RWPE2 (cell line): ENCODE measurements at regions not wholly inside any gene's neighbourhood (a gene's known extent, or its start where the extent isn't known, plus 50 kb on each side); places are given as distances from the start of the nearest gene placed in this dataset.

Source experiments
- ATAC-seq: fragments of 200-7000 bp; cut with Tn5 transposase; 3 replicates; pipeline ENCODE4 v1.9.1; 2021; ENCODE audit warnings: low read depth
- DNase-seq: peaks from one replicate; pipeline ENCODE4 v3.0.0-alpha.2; 2020; ENCODE audit warnings: low spot score
- H3K27ac ChIP-seq: fragments of 450-650 bp; 2 replicates; pipeline ENCODE4 v1.5.1; 2017; ENCODE audit warnings: mild to moderate bottlenecking; ENCODE audit not compliant: poor library complexity, severe bottlenecking
- H3K27me3 ChIP-seq: fragments of 250-450 bp; sonication (Bioruptor Pico); 2 replicates; pipeline ENCODE4 v1.5.1; 2021; ENCODE audit warnings: mild to moderate bottlenecking, moderate library complexity; ENCODE audit not compliant: insufficient read depth, poor library complexity, severe bottlenecking
- H3K36me3 ChIP-seq: fragments of 250-450 bp; sonication (Bioruptor Pico); 2 replicates; pipeline ENCODE4 v1.5.1; 2020; ENCODE audit warnings: low read depth, mild to moderate bottlenecking, moderate library complexity
- H3K4me1 ChIP-seq: fragments of 250-450 bp; sonication (Bioruptor Pico); 2 replicates; pipeline ENCODE4 v1.5.1; 2021; ENCODE audit warnings: mild to moderate bottlenecking, moderate library complexity; ENCODE audit not compliant: insufficient read depth, poor library complexity, severe bottlenecking
- H3K4me3 ChIP-seq: fragments of 250-450 bp; sonication (Bioruptor Pico); 2 replicates; pipeline ENCODE4 v1.5.1; 2021; ENCODE audit warnings: mild to moderate bottlenecking, moderate library complexity; ENCODE audit not compliant: severe bottlenecking
- H3K9me3 ChIP-seq: fragments of 250-450 bp; sonication (Bioruptor Pico); 2 replicates; pipeline ENCODE4 v1.5.1; 2021; ENCODE audit warnings: mild to moderate bottlenecking, moderate library complexity; ENCODE audit not compliant: severe bottlenecking
- CTCF ChIP-seq: fragments of 450-650 bp; IDR thresholded peaks from one replicate; pipeline ENCODE4 v1.5.1; 2017; ENCODE audit warnings: mild to moderate bottlenecking, moderate library complexity; ENCODE audit not compliant: poor library complexity, severe bottlenecking

- H3K27me3 ChIP-seq: no peaks in the 10 kb centered on the region
- no peaks in the 10 kb centered on the region for H3K9me3 ChIP-seq
- no peak overlapping the region for H3K27ac ChIP-seq
- ATAC-seq (no peak), DNase-seq (no peak)
- no peaks in the 10 kb centered on the region for H3K4me1 ChIP-seq
- no peak for TF ChIP-seq CTCF
- H3K36me3 ChIP-seq: no peaks in the 10 kb centered on the region
- no peak overlapping the region for H3K4me3 ChIP-seq
Observed at GRCh38 chr6:84908304-84908904, 144.0 kb upstream of the TBX18 start.

GRCh38 chr6:84906514-84906913 is 142.1 kb upstream of the TBX18 start:
- Histone ChIP-seq H3K27me3 (no peaks in the 10 kb centered on the region), H3K4me1 (no peaks in the 10 kb centered on the region), H3K4me3 (no peak overlapping the region), H3K36me3 (no peaks in the 10 kb centered on the region), H3K27ac (no peak overlapping the region), H3K9me3 (no peaks in the 10 kb centered on the region)
- no peak for DNase-seq
- no peak for TF ChIP-seq CTCF
- ATAC-seq: no peak

GRCh38 chr6:84905823-84906222 is 141.4 kb upstream of the TBX18 start:
- Histone ChIP-seq H3K4me3 (no peak overlapping the region), H3K4me1 (no peaks in the 10 kb centered on the region), H3K27ac (no peak overlapping the region), H3K36me3 (no peaks in the 10 kb centered on the region), H3K27me3 (no peaks in the 10 kb centered on the region), H3K9me3 (no peaks in the 10 kb centered on the region)
- no peak for TF ChIP-seq CTCF
- DNase-seq (no peak), ATAC-seq (no peak)

- DNase-seq (no peak), ATAC-seq (no peak)
- Histone ChIP-seq H3K36me3 (no peaks in the 10 kb centered on the region), H3K9me3 (no peaks in the 10 kb centered on the region), H3K27me3 (no peaks in the 10 kb centered on the region), H3K4me1 (peaks cover 19% of the 10 kb centered on the region), H3K4me3 (no peak overlapping the region), H3K27ac (no peak overlapping the region)
- no peak for TF ChIP-seq CTCF
Observed at GRCh38 chr6:84902354-84902928, 138.0 kb upstream of the TBX18 start.

GRCh38 chr6:84897988-84898594 is 133.7 kb upstream of the TBX18 start:
- Histone ChIP-seq H3K4me1 (peaks cover 29% of the 10 kb centered on the region), H3K9me3 (no peaks in the 10 kb centered on the region), H3K27ac (peak overlapping the region; percentile 98), H3K27me3 (no peaks in the 10 kb centered on the region), H3K4me3 (no peak overlapping the region), H3K36me3 (no peaks in the 10 kb centered on the region)
- TF ChIP-seq CTCF: no peak
- DNase-seq (no peak), ATAC-seq (peak; percentile 97)
